GM18868 (cell line): ENCODE measurements at regions not wholly inside any gene's neighbourhood (a gene's known extent, or its start where the extent isn't known, plus 50 kb on each side); places are given as distances from the start of the nearest gene placed in this dataset.

Experiments
- ATAC-seq: cut with Tn5 transposase; IDR thresholded peaks from one replicate; pipeline ENCODE4 v1.9.1; 2021; ENCODE audit warnings: mild to moderate bottlenecking, moderate library complexity; ENCODE audit not compliant: unreplicated experiment

- no peak for ATAC-seq
Measured at GRCh38 chr6:19312241-19312978, 524.8 kb upstream of the ID4 start.

- ATAC-seq: no peak
Measured at GRCh38 chr6:19317431-19317986, 519.7 kb upstream of the ID4 start.

DNA sequence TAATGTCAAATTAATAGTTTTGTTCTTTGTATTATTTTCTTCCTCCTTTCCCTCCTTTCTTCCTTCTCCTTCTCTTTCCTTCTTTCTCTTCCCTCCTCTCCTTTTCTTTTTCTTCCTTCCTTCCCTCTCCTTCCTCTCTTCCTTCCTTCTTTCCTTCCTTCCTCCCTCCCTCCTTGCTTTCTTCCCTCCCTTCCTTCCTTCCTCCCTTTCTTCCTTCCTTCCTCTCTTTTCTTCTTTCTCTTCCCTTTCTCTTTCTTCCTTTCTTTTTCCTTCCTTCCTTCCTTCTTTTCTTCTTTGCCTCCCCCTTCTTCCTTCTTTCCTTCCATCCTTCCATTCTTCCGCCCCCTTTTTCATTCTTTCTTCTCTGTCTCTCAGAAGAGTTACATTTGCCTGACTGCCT lies 518.2 kb upstream of the ID4 start:
- ATAC-seq: no peak

GRCh38 chr6:19320111-19320581 lies 517.0 kb upstream of the ID4 start:
- no peak for ATAC-seq

GRCh38 chr6:19322691-19323485 lies 514.3 kb upstream of the ID4 start:
- no peak for ATAC-seq

- no peak for ATAC-seq
Measured at GRCh38 chr6:19324376-19324775, 512.8 kb upstream of the ID4 start.

GRCh38 chr6:19325335-19325789 lies 511.8 kb upstream of the ID4 start:
- no peak for ATAC-seq

- no peak for ATAC-seq
Measured at GRCh38 chr6:19327241-19327640, 509.9 kb upstream of the ID4 start.

DNA sequence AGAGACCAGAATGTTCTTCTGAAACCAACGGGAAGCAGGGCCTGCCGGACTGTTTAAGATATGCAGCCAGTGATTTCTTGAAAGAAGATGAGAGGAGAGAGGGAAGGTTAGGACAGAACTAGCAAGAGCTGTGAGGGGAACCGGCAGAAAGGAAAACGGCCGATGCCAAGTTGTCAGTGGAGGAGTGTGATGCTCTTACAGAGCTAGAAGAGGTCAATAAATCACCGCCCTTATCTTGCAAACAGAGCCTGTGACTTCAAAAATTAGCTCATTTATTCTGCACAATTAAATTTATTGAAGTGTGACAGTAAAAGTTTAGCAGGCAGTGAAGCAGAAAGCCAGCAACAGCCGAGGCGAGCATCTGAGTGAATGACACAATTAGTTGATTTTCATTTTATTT lies 509.5 kb upstream of the ID4 start:
- no peak for ATAC-seq

DNA sequence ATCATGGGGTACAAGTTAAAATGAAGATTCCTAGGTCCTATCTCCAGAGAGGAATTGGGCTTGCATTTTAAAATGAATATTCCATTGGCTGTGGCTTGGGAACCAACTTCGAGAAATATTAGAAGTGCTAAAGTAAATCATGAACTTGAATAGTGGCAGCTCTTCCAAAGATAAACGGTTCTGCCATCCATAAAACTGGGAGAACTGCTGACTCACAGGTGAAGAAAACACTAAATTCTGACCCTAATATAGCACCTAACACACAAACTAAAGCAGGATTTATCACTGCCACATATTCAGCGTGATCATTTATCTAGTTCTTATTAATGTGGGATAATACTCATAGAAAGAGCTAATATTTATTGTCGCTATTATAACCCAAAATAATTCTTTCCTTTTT lies 508.1 kb upstream of the ID4 start:
- no peak for ATAC-seq

- ATAC-seq: no peak
Measured at GRCh38 chr6:19331089-19331488, 506.1 kb upstream of the ID4 start.

- no peak for ATAC-seq
Measured at GRCh38 chr6:19332806-19333460, 504.2 kb upstream of the ID4 start.

DNA sequence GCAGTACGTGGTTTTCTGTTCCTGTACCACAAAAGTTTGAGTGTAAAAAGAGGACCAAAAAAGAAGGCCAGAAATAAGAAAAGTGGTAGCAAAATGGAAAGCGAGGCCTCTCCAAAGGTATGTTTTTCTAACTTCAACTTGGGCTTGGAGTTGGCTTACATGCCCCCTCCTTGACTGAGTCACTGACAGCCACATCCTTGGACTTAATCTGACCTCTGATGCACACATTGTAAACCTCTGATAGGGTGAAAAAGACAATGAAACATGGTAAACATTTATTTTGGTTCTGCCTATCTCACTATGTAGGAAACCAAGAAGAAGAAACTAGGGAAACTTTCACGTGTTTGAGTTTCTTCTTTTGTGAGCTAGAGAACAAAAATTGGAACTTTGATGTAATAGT lies 503.2 kb upstream of the ID4 start:
- ATAC-seq: no peak

- ATAC-seq: no peak
Measured at GRCh38 chr6:19336579-19336978, 500.6 kb upstream of the ID4 start.

GRCh38 chr6:19337101-19337500 lies 500.1 kb upstream of the ID4 start:
- no peak for ATAC-seq

- ATAC-seq: no peak
Measured at GRCh38 chr6:19342616-19343015, 494.6 kb upstream of the ID4 start.

DNA sequence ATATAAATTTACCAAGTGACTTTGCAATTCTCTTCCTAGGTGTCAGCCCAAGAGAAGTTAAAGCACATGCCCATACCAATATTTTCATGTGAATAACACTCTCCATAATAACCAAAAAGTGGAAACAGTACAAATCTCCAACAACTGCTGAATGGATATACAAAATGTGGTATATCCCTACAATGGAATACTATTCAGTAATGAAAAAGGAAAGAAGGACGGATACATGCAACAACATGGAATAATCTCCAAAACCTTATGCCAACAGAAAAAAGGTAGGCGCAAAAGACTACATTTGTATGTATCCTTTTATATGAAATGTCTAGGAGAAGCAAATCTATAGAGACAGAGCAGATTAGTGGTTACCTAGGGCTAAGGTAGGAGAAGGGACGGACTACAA lies 487.7 kb upstream of the ID4 start:
- ATAC-seq: no peak

- no peak for ATAC-seq
Measured at GRCh38 chr6:19354181-19354580, 483.0 kb upstream of the ID4 start.

DNA sequence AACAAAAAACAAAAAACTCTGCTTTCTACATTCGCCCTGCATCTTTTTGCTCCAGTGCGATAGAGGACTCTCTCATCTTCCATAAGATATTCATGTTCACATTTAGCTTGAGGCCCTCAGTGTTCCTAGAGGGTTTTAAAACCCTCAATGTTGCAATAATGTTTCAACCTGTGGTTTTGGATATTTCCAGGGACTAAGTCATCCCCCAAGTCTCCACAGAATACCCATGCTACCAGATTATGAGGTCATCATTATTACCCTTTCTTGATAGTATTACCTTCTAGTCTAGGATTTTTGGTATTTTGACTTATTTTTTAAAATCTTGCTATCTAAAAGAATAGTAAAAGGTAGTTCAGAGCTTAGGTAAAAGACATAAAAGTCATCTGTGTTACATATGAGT lies 480.5 kb upstream of the ID4 start:
- ATAC-seq: no peak

- no peak for ATAC-seq
Measured at GRCh38 chr6:19362396-19362795, 474.8 kb upstream of the ID4 start.

DNA sequence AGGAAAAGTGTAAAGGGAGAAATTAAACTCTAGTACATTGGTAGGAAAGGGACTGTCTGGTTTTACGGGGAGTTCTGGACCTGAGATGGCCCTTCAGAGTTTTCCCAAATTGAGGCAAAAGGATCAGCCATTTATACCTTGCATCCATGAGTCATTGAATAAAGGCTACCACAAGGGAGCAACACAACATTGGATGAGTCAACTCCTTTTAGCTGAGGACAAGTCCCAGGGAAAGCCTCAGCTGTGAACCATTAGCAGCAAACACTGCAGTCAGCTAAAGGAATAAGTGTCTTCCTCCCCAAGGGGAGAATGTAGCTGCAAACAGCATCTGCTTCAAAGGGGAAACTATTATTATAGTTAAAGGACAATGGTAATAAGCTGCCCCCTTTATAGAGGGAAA lies 468.7 kb upstream of the ID4 start:
- no peak for ATAC-seq
